Epithelial cell of esophagus (primary cell): ENCODE measurements at regions not wholly inside any gene's neighbourhood (a gene's known extent, or its start where the extent isn't known, plus 50 kb on each side); places are given as distances from the start of the nearest gene placed in this dataset.

Experiments
- DNase-seq: peaks from one replicate; pipeline ENCODE4 v3.0.0; 2010; ENCODE audit warnings: low read depth
- H3K4me3 ChIP-seq: 2 replicates; pipeline ENCODE4 v1.5.1; 2011; ENCODE audit warnings: mild to moderate bottlenecking, low read length, control low read depth
- CTCF ChIP-seq: IDR thresholded peaks from 2 replicates; pipeline ENCODE4 v1.5.1; 2011; ENCODE audit warnings: low read depth, mild to moderate bottlenecking, low read length, control low read depth, inconsistent platforms; ENCODE audit not compliant: insufficient read depth; ENCODE audit errors: missing control alignments

DNA sequence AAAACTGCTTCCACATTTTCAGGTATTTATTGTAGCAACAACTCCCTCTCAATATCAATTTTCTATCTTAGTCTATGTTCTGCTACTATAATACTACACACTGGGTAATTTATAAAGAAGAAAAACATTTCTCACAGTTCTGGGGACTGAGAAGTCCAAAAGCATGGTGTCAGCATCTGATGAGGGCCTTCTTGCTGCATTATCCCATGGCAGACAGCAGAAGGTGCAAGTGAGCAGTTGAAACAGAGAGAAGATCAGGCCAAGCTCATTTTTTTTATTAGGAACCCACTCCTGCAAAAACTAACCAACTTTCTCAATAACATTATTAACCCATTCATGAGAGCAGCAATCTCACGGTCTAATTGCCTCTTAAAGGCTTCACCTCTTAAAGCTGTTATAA lies 376.0 kb downstream of the RAB28 start:
- H3K4me3 ChIP-seq, result no peak overlapping the region
- no peak for TF ChIP-seq CTCF
- DNase-seq, result no peak

- H3K4me3 ChIP-seq, result no peak overlapping the region
Measured at GRCh38 chr4:13103382-13104015, 380.6 kb downstream of the RAB28 start.

DNA sequence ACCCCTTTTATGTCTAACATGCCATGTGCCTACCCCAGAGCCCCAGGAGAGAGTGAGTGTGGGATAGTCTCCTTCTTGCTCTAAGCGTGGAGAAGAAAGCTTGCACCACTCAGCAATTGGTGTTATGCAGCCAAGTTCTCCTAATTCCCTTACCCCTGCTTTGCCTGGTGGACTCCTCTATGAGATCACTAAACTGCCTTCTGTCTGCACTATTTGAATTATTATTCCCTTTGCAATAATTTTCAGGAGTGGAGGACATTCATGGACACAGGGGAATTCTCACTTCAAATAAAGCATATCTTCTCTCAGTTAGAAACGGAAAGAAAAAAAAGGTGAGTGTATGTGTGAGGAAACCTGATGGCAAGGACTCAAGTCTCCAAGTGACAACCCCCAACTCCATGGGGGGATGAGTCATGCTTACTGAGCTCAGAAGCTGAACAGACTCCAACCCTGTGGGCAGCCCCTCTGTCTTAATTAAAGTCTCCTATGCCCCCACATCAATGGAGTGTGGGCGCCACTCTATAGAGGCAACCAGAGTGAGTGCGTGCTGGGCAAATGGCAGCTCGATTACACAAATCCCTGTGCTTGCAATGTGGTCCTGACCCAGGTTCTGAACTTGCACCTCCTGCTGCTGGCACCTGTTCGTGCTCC lies 381.9 kb downstream of the RAB28 start:
- no peak for TF ChIP-seq CTCF
- no peak overlapping the region for H3K4me3 ChIP-seq
- DNase-seq, result no peak

More at GRCh38 chr4:13103382-13104015, 380.6 kb downstream of the RAB28 start:
- TF ChIP-seq CTCF, result no peak
- DNase-seq, result no peak

DNA sequence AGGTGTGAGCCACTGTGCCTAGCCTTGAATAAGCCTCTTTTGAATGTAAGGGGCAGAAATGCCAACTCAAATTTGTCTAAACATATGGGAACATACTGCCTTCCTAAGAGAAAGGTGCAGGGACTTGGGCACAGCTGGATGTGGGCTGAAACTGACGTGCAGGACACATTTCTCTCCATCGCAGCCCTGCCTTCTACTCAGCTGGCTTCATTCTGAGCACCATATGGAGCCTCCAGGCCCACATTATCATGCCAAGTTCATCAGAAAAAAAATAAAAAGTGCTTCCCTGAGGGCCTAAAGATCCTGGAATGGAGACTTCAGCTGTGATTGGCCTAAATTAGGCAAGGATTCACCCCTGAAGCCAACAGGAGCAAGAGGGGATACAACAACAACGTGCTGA lies 386.2 kb downstream of the RAB28 start:
- no peak for TF ChIP-seq CTCF
- DNase-seq, result no peak
- no peak overlapping the region for H3K4me3 ChIP-seq

DNA sequence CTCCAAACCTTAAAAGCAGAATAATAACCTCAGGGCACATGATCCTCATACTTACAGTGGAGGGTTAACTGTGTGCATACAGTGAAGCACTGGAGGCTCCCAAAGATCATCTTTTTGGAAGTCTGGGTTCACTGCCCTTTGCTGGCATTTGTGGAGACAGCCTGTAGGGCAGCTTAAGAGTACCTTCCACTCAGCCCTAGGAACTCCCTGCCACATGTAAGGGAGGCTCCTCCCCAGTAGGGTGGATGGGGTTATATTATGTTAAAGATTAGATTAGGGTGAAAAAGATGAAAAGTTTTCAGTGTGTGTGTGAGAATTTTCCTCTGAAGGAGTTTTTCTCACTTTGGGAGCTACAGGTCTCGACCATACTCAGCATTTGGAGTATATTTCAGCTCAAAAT lies 388.4 kb downstream of the RAB28 start:
- TF ChIP-seq CTCF, result no peak
- no peak for DNase-seq
- H3K4me3 ChIP-seq, result no peak overlapping the region

GRCh38 chr4:13093170-13093569 lies 391.0 kb downstream of the RAB28 start:
- H3K4me3 ChIP-seq, result no peak overlapping the region
- no peak for TF ChIP-seq CTCF
- no peak for DNase-seq

DNA sequence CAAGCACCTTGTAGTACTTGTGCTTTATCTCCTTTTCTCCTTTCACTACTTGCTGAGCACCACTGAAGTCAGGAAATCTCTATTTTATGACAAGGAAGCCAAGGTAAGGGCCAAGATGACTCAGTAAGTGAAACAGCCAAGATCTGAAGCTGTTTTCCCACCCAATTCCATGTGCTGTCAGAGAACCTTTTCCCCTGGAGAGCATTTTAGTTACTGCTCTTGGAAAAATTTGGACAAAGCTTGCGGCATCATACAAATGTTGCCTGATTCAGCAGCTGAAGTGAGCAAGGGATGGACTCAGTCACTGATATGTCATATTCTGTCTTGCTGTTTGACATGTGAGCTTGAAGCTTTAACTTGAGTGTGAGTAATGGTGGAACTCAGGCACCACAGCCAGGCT lies 391.4 kb downstream of the RAB28 start:
- DNase-seq, result no peak
- TF ChIP-seq CTCF, result no peak
- no peak overlapping the region for H3K4me3 ChIP-seq
